SW 1271 (cell line): ENCODE measurements at regions not wholly inside any gene's neighbourhood (a gene's known extent, or its start where the extent isn't known, plus 50 kb on each side); places are given as distances from the start of the nearest gene placed in this dataset.

Experiments used
- DNase-seq, 2 experiments: peaks; one replicate each; lab custom pipeline; 2025; lab: John Stamatoyannopoulos, UW

DNA sequence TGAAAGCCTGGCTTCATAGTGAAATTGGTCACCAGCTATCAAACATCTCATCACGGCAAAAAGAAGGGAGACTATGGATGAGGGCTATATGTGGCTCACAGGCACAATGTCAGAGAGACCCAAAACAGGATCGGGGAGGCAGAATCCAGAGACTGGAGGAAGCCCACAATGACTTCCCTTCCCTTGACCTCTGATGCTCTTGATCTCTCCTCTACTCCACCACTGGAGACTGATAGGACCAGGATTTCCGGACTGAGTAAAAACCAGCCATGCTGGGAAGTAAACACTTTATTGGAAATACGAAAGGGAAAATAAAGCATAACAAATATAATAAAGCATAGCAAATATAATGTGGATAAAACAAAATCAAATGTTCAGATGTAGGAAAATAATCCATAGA lies 597.3 kb downstream of the UTRN start:
- no peak for DNase-seq

DNA sequence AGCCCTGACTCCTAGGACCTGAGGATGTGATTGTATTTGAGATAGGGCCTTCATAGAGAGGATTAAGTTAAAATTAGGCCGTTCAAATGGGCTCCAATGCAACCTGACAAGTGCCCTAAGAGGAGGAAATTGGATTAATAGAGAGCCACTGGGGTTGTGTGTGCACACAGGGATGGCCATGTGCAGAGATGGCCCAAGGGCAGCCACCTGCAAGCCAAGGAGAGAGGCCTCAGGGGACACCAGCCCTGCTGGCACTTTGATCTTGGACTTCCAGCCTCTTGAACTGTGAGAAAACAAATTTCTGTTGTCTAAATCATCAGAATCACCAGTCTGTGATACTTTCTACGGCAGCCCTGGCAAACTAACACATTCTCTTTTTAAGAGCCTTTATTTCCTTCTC lies 598.8 kb downstream of the UTRN start:
- no peak for DNase-seq

DNA sequence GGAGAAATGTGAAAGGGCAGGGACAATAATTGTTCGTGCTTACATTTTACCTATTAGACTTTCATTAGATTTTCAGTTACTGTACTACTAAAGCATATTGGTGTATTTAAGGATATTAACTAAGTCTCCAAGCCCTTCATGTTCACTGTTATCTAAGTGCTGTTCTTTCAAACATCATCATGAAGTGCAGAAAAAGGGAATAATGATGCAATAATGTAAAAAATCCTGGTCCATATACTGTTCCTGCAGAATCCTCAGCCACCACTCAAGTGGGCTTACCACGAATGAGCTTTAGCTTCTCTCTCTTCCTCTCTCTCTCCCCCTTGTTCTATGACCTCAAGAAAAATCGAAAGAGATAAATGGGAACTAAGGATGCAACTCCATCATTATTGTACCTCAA lies 600.7 kb downstream of the UTRN start:
- no peak for DNase-seq

DNA sequence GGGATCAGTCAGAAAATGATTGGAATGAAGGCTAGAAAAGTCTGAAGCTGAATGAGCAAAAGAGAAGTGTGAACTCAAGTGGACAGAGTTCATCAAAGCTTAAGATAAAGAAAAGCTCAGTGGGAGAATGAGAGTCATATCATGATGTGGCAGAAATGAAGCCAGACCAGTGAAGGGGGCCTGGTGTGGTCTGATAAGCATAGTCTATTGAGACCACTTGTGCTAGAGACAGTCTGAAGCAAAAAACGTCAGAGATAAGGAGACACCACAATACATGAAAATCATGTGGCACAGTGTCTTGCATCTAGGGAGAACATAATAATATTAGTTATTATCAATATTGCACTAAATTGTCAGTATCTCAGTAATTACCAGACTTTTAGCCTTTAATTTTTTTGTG lies 601.5 kb downstream of the UTRN start:
- DNase-seq: no peak

DNA sequence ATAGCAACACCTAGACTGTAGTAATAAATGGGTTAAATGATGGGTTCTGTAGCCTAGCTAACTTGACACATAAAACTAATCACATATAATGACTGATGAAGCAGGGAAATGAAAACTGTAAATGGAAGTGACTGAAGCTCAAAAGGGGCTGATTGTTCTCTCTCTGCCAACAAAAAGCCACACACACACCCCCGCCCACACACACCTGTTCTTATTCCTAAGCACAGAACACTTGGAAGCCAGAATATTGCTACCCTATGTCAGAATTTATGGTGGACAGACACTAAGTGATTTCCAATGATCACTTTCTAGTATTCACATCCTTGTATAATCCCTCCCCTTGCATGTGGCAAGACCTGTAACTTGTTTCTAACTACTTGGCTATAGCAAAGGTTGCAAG lies 603.5 kb downstream of the UTRN start:
- no peak for DNase-seq

DNA sequence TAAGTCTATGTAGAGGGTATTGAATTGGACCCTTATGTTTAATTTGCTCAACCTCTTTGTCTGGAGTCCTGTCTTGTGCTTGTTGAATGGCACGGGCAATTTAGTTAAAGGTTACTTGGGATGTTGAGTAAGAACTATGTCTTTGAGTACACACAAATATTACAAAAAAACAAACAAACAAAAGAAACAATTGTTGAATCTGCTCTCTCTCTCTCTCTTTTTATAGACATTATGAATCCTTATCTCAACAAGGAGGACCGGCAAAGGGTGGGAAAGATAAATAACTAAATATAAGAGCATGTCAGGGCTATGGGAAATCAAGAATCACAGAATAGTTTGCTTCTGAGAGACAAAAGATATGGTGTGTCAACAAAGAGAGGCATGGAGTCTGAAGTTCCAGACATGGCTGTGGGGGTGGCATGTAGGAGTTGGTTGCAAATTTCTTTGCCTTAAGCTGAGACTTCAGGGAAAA lies 608.6 kb downstream of the UTRN start:
- DNase-seq: no peak

DNA sequence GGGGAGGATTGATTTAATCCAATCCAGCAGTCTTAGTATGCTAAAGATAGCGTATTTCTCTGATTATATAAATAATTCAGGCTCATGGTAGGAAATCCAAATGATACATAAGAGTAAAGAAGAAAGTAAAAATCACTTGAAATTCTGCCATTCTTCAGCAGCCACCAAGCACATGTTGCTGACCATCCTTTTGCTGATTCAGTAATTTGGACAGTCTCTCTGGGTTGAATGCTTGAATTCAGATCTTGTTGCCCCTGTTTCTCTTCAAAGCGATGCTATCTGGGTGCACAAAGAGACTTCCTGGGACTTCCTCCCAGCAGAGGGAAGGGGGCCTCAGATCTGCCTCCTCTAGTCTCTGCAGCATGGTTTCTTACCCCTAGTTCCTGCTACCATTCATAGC lies 609.1 kb downstream of the UTRN start:
- DNase-seq: no peak

DNA sequence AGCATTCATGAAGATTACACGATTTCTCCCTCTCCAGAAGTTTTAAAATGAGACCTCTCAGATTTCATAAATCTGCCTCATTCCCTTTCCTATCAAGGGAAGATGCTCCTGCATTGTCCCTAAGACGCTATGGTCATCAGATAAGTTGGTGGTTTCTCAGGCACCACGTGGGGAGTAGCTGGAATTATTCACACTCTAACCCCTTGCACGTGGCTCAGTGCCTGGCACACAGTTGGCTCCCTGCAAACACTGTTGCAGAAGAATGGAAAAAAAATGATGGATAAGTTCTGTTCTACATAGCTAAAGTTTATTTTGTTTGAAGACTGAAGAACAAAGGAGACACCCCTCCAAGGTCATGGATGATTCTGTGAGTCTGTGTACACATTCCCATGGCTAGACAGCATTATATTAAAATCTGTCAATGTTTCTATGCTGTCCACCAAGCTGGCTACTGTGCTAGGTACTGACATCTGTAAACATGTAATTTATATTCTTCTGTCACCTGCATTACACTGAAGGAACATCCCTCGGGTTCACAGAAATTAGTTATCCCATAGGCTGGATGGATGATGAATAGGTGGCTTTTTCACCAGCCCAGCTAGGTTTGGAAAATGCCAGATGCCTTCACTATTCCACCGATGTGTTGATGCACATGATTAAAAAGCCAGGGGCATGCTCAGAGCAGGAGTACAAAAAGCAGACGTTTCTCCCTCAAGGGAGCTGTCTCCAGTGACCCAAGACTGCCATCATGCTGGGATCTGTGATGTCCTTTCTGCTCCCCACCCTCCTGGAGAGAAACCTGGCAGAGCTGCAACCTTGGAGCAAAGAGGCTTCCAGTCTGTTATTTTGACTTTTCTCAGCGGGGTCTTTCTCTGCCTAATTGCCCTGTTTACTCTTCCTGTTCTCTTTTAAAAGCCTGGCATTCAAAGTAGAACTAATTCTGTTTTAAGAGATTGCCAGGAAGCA lies 610.5 kb downstream of the UTRN start:
- DNase-seq: no peak

DNA sequence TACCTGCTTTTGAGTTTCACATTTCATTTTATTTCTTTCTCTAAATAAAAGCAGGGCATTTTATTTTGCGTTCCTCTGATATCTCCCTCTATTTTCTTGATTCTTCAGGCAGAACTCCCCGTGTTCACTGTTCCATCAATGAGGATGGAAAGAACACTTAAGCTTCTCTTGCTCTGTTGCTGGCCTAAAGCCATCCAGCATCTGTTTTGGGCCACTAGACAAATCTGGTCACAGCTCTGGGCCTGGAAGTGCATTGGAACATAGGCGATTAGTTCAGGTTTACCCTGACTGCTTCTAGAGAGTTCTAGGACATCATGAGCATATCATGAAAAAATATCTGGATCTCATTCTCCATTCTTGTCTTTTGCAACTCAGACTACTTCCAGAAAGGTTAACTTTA lies 611.2 kb downstream of the UTRN start:
- DNase-seq: no peak

DNA sequence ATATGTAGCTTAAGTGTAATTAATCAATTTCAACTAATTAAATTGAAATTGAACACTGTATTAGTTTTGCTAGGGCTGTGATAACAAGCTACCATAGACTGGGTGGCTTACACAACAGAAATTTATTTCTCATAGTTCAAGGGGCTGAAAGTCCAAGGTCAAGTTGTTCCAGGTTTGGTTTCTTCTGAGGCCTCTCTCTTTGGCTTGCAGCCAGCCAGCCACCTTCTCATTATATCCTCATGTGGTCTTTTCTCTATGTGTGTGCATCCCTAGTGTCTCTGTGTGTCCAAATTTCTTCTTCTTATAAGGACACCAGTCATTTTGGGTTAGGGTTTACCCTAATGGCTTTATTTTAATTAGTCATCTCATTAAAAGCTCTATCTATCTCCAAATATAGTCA lies 611.7 kb downstream of the UTRN start:
- DNase-seq: no peak

DNA sequence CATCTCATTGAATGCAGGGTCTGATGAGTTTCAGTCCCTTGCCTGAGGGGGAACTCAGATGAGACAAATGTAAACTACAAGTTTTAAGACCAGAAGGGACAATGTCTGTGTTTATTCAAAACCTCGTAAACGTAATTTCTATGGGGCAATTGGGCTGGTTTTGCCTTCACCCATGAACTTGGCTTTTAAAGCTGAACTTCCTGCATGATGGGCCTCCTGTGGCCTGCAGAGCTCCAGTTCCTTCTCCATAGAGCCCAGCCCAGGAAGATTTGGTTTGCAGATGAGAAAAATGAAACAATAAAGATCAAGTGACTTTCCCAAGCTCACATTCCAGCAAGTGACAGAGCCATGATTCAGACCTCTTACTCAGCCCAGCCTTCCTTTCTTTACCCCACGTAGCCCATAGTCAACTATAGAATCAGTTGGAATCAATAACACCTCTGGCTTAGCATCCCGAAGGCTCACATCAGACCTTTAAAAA lies 612.3 kb downstream of the UTRN start:
- DNase-seq: peak; percentile 58 to 88

DNA sequence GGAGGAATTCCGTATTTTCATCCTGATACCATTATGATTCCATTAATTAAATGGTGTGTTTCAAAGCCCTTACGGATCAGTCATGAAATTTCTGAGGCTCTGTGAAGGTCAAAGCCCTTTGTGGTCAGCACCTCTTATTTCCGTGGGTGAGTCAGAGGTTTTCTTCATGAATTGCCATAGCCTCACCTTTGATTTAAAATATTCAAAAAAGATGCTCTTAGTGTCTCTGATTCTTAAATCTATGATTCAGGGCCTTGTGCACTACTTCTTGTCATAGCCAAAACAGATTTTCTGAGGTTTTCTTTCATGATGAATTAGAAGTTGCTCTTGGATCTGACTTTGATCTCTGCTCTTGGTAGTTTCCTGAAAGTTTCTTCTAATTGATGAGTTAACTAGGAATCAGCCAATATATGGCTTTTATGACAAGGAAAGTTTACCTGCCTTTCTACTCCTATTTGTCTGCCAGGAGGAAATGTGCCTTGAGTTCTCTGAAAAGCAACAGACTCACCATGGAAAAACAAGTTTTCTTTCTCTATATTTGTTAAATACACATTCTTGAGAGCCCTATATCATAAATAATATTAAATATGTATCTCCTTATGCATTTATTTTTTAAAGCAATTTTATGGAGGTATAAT lies 613.0 kb downstream of the UTRN start:
- DNase-seq: peak; percentile 14 to 68

DNA sequence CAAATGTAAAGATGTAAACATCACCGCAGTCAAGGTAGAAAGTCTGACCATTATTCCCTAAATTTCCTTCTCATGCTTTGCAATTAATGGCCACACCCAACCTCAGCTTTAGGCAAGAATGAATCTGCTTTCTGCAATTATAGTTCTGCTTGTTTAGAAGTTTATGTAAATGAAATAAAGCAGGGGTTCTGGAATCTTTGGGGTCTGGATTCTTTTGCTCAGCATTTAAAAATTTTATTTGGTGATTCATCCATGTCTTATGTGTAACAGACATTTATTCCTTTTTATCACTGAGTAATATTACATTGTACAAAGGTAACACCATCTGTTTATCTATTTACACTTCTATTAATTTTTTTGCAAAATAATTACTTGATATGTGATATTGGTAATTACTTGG lies 613.6 kb downstream of the UTRN start:
- no peak for DNase-seq

DNA sequence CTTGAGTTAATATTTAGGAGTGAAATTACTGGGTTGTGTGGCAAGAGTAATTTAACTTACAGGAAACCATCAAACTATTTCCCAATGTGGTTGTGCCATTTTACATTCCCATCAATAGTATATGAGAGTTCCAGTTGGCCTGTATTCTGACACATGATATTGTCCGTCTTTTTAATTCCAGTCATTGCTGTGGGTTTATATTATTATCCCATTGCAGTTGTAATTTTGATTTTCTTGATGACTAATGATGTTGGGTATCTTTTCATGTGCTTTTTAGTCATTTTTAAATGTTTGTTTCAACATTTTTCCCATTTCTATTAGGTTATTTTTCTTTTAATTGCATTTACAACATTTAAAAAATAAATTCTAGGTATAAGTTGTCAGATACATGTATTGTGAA lies 614.0 kb downstream of the UTRN start:
- no peak for DNase-seq

DNA sequence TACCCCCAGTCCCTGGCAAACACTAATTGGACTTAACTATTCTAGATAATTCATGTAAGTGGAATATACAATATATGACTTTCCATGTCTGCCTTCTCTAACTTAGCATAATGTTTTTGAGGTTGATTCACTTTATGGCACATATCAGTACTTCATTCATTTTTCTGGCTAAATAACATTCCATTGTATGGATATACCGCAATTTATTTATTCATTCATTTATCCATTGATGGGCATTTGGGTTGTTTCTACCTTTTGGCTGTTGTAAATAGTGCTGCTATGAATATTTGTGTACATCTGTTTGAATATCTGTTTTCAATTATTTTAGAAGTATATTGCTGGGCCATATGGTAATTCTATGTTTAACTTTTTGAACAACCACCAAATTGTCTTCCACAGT lies 616.3 kb downstream of the UTRN start:
- no peak for DNase-seq

DNA sequence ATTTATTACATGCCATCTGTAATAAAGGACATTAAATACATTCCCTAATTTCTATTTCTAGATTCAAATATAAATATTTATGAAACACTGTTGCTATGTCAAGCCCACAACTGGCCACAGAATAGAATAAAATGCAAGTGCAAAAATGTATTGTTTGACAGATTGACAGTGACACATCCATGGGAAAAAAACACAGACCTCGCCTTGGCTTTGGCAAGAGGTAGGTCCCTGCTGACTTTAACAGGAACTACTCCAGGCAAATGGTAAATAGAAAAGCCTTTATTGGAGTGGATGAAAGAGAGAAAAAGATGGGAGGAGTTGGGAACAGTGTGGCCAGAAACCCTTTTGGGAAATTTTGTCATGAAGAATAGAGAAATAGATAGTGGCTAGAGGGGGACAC lies 622.9 kb downstream of the UTRN start:
- no peak for DNase-seq

DNA sequence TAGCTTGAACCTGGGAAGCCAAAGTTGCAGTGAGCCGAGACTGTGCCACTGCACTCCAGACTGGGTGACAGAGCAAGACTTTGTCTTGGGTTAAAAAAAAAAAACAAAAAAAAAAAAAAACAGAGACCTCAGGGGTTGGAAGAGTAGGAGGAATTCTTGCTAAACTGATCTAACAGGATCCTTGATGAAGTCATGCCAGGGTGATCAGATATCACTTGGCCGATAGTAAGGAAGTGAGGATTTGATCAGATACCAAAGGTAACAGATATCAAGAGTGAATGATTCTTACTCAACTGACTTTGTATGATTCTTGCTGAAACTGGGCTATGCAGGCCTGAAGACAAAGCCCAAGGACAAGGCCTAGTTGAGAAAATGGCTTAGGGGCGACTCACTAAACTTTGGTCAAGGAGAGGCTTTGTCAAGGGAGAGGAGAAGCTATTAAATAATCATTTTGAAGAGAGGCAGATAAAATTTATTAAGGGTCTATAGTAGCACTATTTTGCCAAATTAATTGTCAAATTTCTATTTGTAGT lies 624.7 kb downstream of the UTRN start:
- no peak for DNase-seq

DNA sequence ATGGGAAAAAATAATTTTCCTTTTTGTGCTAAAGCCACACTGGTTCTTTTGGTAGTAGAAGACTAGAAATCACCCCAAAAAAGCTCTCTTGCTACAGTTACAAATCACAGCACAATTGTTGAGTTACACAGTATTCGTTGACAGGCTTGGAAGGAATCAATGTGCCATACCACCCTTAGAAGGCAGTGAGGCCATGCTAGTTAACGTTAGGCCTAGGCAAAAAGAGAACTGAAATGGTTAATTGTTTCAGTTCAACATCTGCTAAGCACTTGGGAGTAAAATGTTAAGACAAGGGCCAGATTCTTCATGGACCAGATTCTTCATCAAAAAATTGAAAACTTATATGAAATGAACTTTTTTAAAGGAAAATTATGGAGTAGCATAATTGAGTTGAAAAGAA lies 626.2 kb downstream of the UTRN start:
- no peak for DNase-seq

DNA sequence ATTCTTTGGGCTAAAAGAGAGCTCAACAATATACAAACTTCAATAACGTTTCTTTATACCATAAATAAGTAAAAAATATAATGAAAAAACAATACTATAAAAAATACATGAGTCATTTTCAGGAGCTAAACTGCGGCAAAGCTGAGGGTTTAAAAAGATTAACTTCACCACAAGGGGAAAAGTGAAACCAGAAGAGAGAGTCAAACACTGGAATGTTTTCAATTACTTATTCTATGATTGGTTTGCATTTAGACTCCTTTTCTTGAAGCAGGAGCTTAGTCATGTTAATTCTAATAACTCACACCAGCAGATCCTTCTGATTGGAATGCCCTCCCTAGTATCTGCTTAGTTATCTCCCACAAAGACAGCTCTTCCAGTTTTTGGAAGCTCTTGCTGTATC lies 627.3 kb downstream of the UTRN start:
- DNase-seq: no peak

DNA sequence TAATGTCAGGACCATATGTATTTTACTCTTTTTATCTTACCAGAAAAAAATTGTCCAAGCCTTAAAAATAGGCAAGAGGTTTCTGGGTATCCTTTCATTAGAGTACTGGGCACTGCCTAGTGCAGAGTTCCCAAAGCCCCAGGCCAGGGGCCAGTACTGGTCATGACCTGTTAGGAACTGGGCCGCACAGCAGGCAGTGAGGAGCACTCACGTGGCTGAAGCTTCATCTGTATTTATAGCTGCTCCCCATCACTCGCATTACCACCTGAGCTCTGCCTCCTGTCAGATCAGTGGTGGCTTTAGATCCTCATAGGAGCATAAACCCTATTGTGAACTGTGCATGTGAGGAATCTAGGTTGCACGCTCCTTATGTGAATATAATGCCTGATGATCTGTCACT lies 632.9 kb downstream of the UTRN start:
- DNase-seq: no peak

DNA sequence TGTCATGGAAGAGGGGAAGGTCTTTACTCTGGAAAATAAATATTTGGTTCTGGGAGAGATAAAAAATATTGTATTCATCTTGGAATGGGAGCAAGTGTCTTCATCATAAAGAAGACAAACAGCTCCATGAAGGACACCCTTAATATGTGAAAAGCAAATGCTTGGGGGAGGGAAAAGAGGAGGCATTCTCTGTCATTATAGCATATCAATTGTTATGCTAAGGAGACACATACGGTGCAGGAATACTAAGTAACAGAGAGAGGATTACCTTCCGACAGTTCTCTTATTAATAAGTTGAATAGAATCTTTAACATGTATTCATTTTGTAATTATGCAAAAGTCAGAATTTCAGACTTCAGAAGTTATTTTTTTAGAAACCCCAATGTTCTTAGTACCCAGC lies 634.4 kb downstream of the UTRN start:
- no peak for DNase-seq

DNA sequence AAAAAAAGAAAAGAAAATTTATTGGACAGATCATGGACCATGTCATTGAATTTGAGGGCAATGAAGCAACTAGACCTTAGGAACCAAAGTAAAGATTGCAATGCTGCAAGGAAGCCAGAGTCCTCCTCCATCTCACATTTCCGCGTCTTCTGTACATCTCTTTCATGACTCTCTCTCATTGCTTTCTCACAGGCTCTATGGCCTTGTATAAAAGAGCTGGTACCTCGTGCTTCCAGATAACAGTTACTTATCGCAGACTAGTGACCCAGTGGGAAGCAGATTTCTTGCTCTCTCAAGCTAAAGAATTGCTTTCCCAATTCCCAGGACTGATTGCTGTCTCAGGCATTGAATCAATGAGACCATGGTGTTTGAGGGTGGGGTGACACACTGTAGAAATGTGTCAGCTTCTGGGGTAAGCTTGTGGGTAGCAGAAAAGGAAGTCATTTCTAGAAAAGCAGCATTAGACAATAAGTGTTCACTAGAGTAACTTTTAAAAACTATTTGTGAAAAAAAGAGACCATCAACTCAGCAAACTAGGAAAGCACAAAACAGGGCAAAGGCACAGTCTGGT lies 635.3 kb downstream of the UTRN start:
- no peak for DNase-seq
